GM23338 (cell line): ENCODE measurements at regions not wholly inside any gene's neighbourhood (a gene's known extent, or its start where the extent isn't known, plus 50 kb on each side); places are given as distances from the start of the nearest gene placed in this dataset.

Source experiments
- CREB1 ChIP-seq: fragments of 250-450 bp; sonication (Bioruptor Pico); IDR thresholded peaks from 2 replicates; pipeline ENCODE4 v1.5.0; 2020; ENCODE audit warnings: low read depth, mild to moderate bottlenecking, moderate library complexity
- EZH2 ChIP-seq: fragments of 200-600 bp; sonication (generic); IDR thresholded peaks from one replicate; pipeline ENCODE4 v1.8.0; 2017; ENCODE audit warnings: antibody characterized with exemption, mild to moderate bottlenecking, low read depth; ENCODE audit not compliant: unreplicated experiment
- EZH2phosphoT487 ChIP-seq: fragments of 200-600 bp; sonication (generic); IDR thresholded peaks from one replicate; pipeline ENCODE4 v1.8.1; 2018; ENCODE audit warnings: antibody characterized with exemption; ENCODE audit not compliant: unreplicated experiment
- JUNB ChIP-seq: IDR thresholded peaks from one replicate; pipeline ENCODE4 v1.6.1; 2016; ENCODE audit warnings: antibody characterized with exemption; ENCODE audit not compliant: unreplicated experiment
- POLR2AphosphoS5 ChIP-seq: IDR thresholded peaks from 2 replicates; pipeline ENCODE4 v1.6.1; 2016; ENCODE audit warnings: antibody characterized with exemption, low read depth
- ZNF114 ChIP-seq: fragments of 250-450 bp; sonication (Bioruptor Pico); IDR thresholded peaks from 2 replicates; pipeline ENCODE4 v1.5.0; 2020; ENCODE audit warnings: mild to moderate bottlenecking, moderate library complexity
- TF ChIP-seq, protein P1 (sequence below), 2 experiments: fragments of 200-600 bp in 1 of 2; sonication (generic) in 1 of 2; conservative IDR thresholded peaks; 2 replicates each; pipeline versions ENCODE4 v1.5.1 to v1.6.1; 2016 to 2017; ENCODE audit warnings: antibody characterized with exemption in 2 of 2, low read depth in 2 of 2, mild to moderate bottlenecking in 2 of 2, moderate library complexity in 1 of 2
- TF ChIP-seq, protein P2 (sequence below): IDR thresholded peaks from one replicate; pipeline ENCODE4 v1.6.1; 2018; ENCODE audit warnings: antibody characterized with exemption; ENCODE audit not compliant: unreplicated experiment
- TF ChIP-seq, protein P3 (sequence below): IDR thresholded peaks from 2 replicates; pipeline ENCODE4 v1.6.1; 2016; ENCODE audit warnings: antibody characterized with exemption

DNA sequence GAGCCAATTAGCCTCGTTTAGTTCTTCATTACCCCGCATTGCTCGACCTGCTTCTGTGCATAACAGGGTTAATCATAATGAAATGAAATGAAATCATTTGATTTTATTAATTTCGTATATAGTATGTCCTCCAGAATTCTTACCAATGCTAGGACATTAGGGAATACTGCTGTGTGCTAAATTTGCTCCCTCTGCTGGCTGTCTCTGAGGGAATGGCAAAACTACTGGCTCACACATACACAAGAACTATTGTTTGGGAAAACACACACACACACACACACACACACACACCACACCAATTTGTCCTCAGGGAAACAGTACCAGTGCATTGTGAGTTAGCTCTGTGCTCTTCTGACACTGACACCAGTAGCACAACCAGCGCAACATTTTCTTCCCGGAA lies 273.3 kb upstream of the TCF4 start:
- TF ChIP-seq JUNB (no peak), POLR2AphosphoS5 (no peak), EZH2 (no peak), CREB1 (CRISPR knock-in tag) (no peak), ZNF114 (CRISPR knock-in tag) (no peak), EZH2phosphoT487 (no peak)
- TF ChIP-seq, protein P1, sequence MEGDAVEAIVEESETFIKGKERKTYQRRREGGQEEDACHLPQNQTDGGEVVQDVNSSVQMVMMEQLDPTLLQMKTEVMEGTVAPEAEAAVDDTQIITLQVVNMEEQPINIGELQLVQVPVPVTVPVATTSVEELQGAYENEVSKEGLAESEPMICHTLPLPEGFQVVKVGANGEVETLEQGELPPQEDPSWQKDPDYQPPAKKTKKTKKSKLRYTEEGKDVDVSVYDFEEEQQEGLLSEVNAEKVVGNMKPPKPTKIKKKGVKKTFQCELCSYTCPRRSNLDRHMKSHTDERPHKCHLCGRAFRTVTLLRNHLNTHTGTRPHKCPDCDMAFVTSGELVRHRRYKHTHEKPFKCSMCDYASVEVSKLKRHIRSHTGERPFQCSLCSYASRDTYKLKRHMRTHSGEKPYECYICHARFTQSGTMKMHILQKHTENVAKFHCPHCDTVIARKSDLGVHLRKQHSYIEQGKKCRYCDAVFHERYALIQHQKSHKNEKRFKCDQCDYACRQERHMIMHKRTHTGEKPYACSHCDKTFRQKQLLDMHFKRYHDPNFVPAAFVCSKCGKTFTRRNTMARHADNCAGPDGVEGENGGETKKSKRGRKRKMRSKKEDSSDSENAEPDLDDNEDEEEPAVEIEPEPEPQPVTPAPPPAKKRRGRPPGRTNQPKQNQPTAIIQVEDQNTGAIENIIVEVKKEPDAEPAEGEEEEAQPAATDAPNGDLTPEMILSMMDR (conservative IDR thresholded peaks at IDR 0.05; ENCODE audit: low read depth in 2 of 2) = peak; percentile 70 to 80
- TF ChIP-seq, protein P2, sequence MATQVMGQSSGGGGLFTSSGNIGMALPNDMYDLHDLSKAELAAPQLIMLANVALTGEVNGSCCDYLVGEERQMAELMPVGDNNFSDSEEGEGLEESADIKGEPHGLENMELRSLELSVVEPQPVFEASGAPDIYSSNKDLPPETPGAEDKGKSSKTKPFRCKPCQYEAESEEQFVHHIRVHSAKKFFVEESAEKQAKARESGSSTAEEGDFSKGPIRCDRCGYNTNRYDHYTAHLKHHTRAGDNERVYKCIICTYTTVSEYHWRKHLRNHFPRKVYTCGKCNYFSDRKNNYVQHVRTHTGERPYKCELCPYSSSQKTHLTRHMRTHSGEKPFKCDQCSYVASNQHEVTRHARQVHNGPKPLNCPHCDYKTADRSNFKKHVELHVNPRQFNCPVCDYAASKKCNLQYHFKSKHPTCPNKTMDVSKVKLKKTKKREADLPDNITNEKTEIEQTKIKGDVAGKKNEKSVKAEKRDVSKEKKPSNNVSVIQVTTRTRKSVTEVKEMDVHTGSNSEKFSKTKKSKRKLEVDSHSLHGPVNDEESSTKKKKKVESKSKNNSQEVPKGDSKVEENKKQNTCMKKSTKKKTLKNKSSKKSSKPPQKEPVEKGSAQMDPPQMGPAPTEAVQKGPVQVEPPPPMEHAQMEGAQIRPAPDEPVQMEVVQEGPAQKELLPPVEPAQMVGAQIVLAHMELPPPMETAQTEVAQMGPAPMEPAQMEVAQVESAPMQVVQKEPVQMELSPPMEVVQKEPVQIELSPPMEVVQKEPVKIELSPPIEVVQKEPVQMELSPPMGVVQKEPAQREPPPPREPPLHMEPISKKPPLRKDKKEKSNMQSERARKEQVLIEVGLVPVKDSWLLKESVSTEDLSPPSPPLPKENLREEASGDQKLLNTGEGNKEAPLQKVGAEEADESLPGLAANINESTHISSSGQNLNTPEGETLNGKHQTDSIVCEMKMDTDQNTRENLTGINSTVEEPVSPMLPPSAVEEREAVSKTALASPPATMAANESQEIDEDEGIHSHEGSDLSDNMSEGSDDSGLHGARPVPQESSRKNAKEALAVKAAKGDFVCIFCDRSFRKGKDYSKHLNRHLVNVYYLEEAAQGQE = no peak
- TF ChIP-seq, protein P3, sequence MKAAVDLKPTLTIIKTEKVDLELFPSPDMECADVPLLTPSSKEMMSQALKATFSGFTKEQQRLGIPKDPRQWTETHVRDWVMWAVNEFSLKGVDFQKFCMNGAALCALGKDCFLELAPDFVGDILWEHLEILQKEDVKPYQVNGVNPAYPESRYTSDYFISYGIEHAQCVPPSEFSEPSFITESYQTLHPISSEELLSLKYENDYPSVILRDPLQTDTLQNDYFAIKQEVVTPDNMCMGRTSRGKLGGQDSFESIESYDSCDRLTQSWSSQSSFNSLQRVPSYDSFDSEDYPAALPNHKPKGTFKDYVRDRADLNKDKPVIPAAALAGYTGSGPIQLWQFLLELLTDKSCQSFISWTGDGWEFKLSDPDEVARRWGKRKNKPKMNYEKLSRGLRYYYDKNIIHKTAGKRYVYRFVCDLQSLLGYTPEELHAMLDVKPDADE = no peak
